Immature natural killer cell (primary cell): ENCODE measurements at regions not wholly inside any gene's neighbourhood (a gene's known extent, or its start where the extent isn't known, plus 50 kb on each side); places are given as distances from the start of the nearest gene placed in this dataset.

Source experiments
- DNase-seq, 3 donors: peaks; one replicate each; pipeline ENCODE4 v3.0.0; 2022; ENCODE audit warnings: mixed read lengths in 1 of 3
- H3K27ac Mint-ChIP-seq, 6 donors: one replicate each; pipeline ENCODE4 v1.8.0; 2020; ENCODE audit warnings: mixed read lengths in 6 of 6, mild to moderate bottlenecking in 5 of 6, inconsistent platforms in 4 of 6, moderate library complexity in 3 of 6
- H3K27me3 Mint-ChIP-seq, 3 donors: one replicate each; pipeline ENCODE4 v1.8.0; 2020 to 2021; ENCODE audit warnings: low read depth in 3 of 3, mild to moderate bottlenecking in 3 of 3, mixed read lengths in 3 of 3, moderate library complexity in 3 of 3, inconsistent platforms in 1 of 3
- H3K36me3 Mint-ChIP-seq, 3 donors: one replicate each; pipeline ENCODE4 v1.8.0; 2020; ENCODE audit warnings: mixed read lengths in 3 of 3, inconsistent platforms in 2 of 3, mild to moderate bottlenecking in 2 of 3
- H3K4me1 Mint-ChIP-seq, 2 donors: one replicate each; pipeline ENCODE4 v1.8.0; 2020; ENCODE audit warnings: inconsistent platforms in 2 of 2, mild to moderate bottlenecking in 2 of 2, mixed read lengths in 2 of 2, moderate library complexity in 1 of 2
- H3K4me3 Mint-ChIP-seq, 5 donors: one replicate each; pipeline ENCODE4 v1.8.0; 2020; ENCODE audit warnings: mild to moderate bottlenecking in 5 of 5, mixed read lengths in 5 of 5, inconsistent platforms in 3 of 5, moderate library complexity in 3 of 5
- H3K9me3 Mint-ChIP-seq, 6 donors: one replicate each; pipeline ENCODE4 v1.8.0; 2020; ENCODE audit warnings: mild to moderate bottlenecking in 6 of 6, mixed read lengths in 6 of 6, inconsistent platforms in 4 of 6, moderate library complexity in 3 of 6

DNA sequence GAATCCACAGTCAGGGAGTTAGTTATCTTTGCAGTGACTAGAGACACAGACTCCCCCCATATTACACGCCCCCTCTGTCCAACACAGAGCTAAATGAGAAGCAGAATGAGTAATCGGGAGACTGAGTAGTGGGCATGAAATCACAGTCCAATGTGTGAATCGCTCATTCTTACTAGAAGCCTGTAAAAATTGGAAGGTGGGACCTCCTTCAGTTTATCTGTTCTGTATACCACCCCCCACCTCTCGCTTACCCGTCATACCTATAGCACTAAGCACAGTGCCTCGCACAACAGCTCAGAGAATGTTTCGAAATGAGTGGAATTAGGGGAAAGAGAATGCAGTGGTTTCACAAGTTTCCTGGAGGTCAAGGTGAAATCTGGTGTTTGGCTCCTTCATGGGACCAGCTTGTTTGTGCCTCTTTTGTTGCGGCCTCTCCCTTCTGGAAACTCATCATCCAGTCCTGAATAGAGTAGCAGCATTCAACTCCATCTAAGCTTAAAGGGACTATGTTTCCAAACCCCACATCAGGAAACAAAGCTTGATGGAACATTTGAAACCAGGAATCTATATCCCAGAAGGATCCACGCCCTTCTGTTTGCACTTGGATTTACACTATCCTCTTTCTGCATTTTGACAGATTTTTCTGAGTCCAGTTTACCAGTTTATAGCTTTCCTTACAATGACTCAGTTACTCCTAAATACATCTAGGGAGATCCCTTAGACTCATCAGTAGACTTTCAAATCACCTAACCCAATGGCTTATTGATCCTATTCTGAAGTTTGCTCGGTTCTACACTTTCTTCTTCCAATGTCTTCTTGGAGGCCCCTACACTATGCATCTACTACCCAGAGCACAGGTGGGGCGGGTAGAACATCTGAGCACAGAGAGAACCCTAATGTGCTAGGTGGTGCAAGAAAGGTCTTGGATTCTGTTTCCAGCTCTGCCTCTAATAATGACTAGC lies 59.2 kb upstream of the PIM1 start:
- DNase-seq = no peak
- peaks cover 2 to 13% (median 6%) of the 10 kb centered on the region in 3 donors for H3K27me3 Mint-ChIP-seq
- no peak overlapping the region for H3K27ac Mint-ChIP-seq
- peaks cover 0 to 2% of the 10 kb centered on the region in 2 donors for H3K4me1 Mint-ChIP-seq
- no peak overlapping the region for H3K4me3 Mint-ChIP-seq
- H3K9me3 Mint-ChIP-seq = peaks cover 0 to under 1% (median 0%) of the 10 kb centered on the region in 6 donors
- no peaks in the 10 kb centered on the region for H3K36me3 Mint-ChIP-seq

DNA sequence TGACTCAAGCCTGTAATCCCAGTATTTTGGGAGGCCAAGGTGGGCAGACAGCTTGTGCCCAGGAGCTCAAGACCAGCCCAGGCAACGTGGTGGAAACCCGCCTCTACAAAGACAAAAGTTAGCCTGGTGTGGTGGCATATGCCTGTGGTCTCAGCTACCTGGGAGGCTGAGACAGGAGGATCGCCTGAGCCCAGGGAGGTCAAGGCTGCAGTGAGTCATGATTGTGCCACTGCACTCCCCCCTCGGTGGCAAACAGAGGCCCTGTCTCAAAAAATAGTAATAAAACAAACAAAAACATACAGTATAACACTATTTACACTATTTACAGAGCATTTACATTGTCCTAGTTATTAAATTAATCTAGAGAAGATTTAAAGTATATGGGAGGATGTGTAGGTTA lies 56.0 kb upstream of the PIM1 start:
- H3K27me3 Mint-ChIP-seq = peaks cover 0 to 8% (median 4%) of the 10 kb centered on the region in 3 donors
- DNase-seq = no peak

DNA sequence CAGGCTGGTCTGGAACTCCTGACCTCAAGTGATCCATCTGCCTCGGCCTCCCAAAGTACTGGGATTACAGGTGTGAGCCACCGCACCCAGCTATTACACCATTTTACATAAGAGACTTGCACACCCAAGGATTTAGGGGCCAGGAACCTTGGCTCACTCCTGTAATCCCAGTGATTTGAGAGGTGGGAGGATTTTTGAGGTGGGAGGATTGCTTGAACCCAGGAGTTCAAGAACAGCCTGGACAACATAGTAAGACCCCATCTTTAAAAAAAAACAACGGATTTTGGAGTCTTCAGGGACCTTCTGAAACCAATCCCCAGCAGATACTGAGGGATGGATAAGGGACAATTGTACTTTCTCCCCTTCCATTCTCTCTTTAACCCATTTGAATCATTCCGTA lies 55.3 kb upstream of the PIM1 start:
- H3K27me3 Mint-ChIP-seq = peaks cover 0 to 8% (median 4%) of the 10 kb centered on the region in 3 donors
- H3K27ac Mint-ChIP-seq = no peak overlapping the region
- no peak overlapping the region for H3K4me3 Mint-ChIP-seq
- H3K36me3 Mint-ChIP-seq = no peaks in the 10 kb centered on the region
- no peak for DNase-seq
- no peaks in the 10 kb centered on the region for H3K9me3 Mint-ChIP-seq
- no peaks in the 10 kb centered on the region for H3K4me1 Mint-ChIP-seq

More for the DNA sequence above, 56.0 kb upstream of the PIM1 start:
- no peak overlapping the region for H3K4me3 Mint-ChIP-seq
- H3K27ac Mint-ChIP-seq = no peak overlapping the region
- no peaks in the 10 kb centered on the region for H3K9me3 Mint-ChIP-seq
- no peaks in the 10 kb centered on the region for H3K36me3 Mint-ChIP-seq
- no peaks in the 10 kb centered on the region for H3K4me1 Mint-ChIP-seq

DNA sequence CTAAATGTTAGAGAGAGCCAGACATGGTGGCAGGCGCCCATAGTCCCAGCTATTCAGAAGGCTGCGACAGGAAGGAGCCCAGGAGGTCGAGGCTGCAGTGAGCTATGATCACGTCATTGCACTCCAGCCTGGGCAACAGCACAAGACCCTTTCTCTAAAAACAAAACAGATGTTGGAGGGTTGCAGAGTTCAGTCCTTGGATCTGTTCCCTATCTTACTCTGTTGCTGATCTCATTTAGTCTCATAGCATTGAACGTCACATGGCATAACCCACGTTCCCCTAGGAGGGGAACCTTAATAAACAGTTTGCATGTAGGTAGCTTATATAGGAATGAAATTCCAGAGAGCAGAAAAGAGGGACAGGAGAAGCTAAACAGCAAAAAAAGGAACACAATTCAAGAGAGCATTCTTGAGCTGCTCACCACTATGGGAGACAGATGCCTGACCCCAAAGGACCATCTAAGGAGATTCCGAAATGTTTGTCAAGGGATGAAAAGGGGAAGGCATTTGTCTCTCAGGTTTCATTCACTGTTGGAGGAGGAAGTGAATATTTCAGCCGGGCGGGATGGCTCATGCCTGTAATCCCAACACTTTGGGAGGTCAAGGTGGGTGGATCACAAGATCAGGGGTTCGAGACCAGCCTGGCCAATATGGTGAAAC lies 54.6 kb upstream of the PIM1 start:
- no peaks in the 10 kb centered on the region for H3K36me3 Mint-ChIP-seq
- no peaks in the 10 kb centered on the region for H3K9me3 Mint-ChIP-seq
- H3K27ac Mint-ChIP-seq = no peak overlapping the region
- H3K4me3 Mint-ChIP-seq = no peak overlapping the region
- H3K27me3 Mint-ChIP-seq = peaks cover 0 to 8% (median 4%) of the 10 kb centered on the region in 3 donors
- no peak for DNase-seq
- H3K4me1 Mint-ChIP-seq = no peaks in the 10 kb centered on the region

DNA sequence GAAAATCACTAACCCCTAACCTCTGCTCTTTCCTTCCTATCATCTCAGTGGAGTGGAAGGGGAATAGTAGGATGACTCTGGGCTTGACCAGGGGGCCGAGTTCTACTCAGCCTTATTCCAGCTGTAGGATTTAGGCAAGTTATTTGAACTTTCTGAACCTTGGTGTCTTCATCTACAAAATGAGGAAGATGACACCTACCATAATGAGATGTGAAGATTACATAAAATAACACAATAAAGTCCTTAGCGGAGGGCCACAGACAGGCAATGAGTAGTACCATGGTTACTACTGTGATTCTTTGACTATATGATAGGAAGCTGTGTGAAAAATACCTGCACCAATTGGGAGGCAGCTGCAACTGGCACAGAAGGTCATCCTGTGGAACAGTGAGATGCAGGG lies 53.6 kb upstream of the PIM1 start:
- H3K36me3 Mint-ChIP-seq = no peaks in the 10 kb centered on the region

DNA sequence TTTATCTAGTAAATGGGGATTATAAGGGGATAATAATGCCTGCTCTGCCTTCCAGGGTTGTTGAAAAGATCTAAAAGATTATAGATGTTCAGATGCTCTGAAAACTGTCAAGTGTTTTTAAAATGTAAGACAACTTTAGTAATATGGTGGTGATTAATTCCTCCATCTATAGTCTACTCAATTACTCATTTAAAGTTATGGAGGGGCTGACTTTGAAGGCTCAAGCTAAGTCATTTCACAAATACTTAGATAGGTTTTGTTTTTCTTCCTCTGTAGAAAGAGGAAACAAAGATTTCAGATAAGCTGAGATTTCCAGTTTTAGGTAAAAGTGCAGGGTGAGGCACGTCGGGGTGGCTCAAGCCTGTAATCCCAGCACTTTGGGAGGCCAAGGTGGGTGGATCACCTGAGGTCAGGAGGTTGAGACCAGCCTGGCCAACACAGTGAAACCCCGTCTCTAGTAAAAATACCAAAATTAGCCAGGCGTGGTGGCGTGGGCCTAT lies 50.5 kb upstream of the PIM1 start:
- H3K36me3 Mint-ChIP-seq = no peaks in the 10 kb centered on the region
- H3K9me3 Mint-ChIP-seq = no peaks in the 10 kb centered on the region
- H3K27ac Mint-ChIP-seq = no peak overlapping the region
- peaks cover 1 to 2% (median 2%) of the 10 kb centered on the region in 3 donors for H3K27me3 Mint-ChIP-seq
- H3K4me3 Mint-ChIP-seq = no peak overlapping the region
- DNase-seq = no peak
- no peaks in the 10 kb centered on the region for H3K4me1 Mint-ChIP-seq

More for the DNA sequence above, 53.6 kb upstream of the PIM1 start:
- DNase-seq = no peak
- Mint-ChIP-seq H3K4me1 (no peaks in the 10 kb centered on the region), H3K9me3 (no peaks in the 10 kb centered on the region), H3K27me3 (peaks cover 0 to 7% (median 2%) of the 10 kb centered on the region in 3 donors), H3K27ac (peak overlapping the region in 1 of 6 donors; percentile 30), H3K4me3 (no peak overlapping the region)
